ENCODE measurements at regions not wholly inside any gene's neighbourhood (a gene's known extent, or its start where the extent isn't known, plus 50 kb on each side); places are given as distances from the start of the nearest gene placed in this dataset.

GRCh38 chr9:14522627-14523379 lies 170.4 kb downstream of the ZDHHC21 start:
- Histone ChIP-seq H3K4me1 (ENCODE audit: insufficient read depth, low read length) (no peaks in the 10 kb centered on the region), H4K20me1 (ENCODE audit: control insufficient read depth, insufficient read depth, insufficient read length) (no peaks in the 10 kb centered on the region), H2BK20ac (ENCODE audit: low read depth, low read length, poor library complexity, severe bottlenecking) (no peak overlapping the region), H3K79me2 (ENCODE audit: insufficient read depth, low read length) (no peaks in the 10 kb centered on the region), H2AK5ac (ENCODE audit: insufficient read length, low read length) (no peak overlapping the region), H4K8ac (replicated peaks; ENCODE audit: insufficient read length, low read depth, low read length) (no peak overlapping the region), H3K4me2 (ENCODE audit: insufficient read depth, insufficient read length, low read length) (no peak overlapping the region), H2AFZ (ENCODE audit: low read length) (no peak overlapping the region), H3K4ac (ENCODE audit: low read depth, low read length) (no peak overlapping the region), H3K79me1 (ENCODE audit: insufficient read depth, low read depth, low read length, poor library complexity, severe bottlenecking) (no peaks in the 10 kb centered on the region), H3K9me3 (ENCODE audit: control insufficient read depth, low read depth, low read length) (no peaks in the 10 kb centered on the region), H3K23me2 (ENCODE audit: insufficient read length, low read depth, low read length, poor library complexity, severe bottlenecking) (no peaks in the 10 kb centered on the region), H3K9ac (ENCODE audit: extremely low read depth, insufficient read length, low read length) (no peak overlapping the region), H4K5ac (ENCODE audit: insufficient read length, low read depth, low read length) (no peak overlapping the region), H2BK5ac (ENCODE audit: insufficient read length, low read length) (no peak overlapping the region), H2BK120ac (ENCODE audit: low read depth, low read length, poor library complexity, severe bottlenecking) (no peak overlapping the region), H4K91ac (ENCODE audit: insufficient read length, low read depth, low read length) (no peak overlapping the region), H3K18ac (ENCODE audit: insufficient read length, low read depth, low read length) (no peak overlapping the region), H3K14ac (ENCODE audit: insufficient read depth, low read length) (no peak overlapping the region), H2BK12ac (ENCODE audit: insufficient read length, low read depth, low read length) (no peak overlapping the region), H2BK15ac (ENCODE audit: low read depth, low read length) (no peak overlapping the region), H3K56ac (ENCODE audit: insufficient read length, low read depth, low read length) (no peak overlapping the region), H3T11ph (ENCODE audit: low read length) (no peak overlapping the region), H3K23ac (ENCODE audit: insufficient read length, low read depth, low read length) (no peak overlapping the region), H3K27me3 (ENCODE audit: insufficient read depth, low read length) (no peaks in the 10 kb centered on the region), H3K27ac (ENCODE audit: insufficient read length, low read depth, low read length) (no peak overlapping the region)
- no peak for TF ChIP-seq CTCF (conservative IDR thresholded peaks at IDR 0.05)
- no peaks in the 10 kb centered on the region for H3K9me3 Mint-ChIP-seq
- H3K27ac Mint-ChIP-seq = no peak overlapping the region
- no peak for DNase-seq
- peaks cover under 1 to 2% of the 10 kb centered on the region in 2 experiments; a peak in 3 of 4 replicates for H3K4me1 Mint-ChIP-seq
- H3K36me3 Mint-ChIP-seq (ENCODE audit: insufficient read depth in 1 of 3, low read depth in 3 of 3) = no peaks in the 10 kb centered on the region
- no peak overlapping the region for H3K4me3 Mint-ChIP-seq
- H3K27me3 Mint-ChIP-seq (ENCODE audit: low read depth) = no peaks in the 10 kb centered on the region
- WGBS (ENCODE audit: extremely low coverage, insufficient read length, low lambda C conversion rate) = no CpG with 5 or more reads among the region's 3 CpGs
